ENCODE measurements at regions not wholly inside any gene's neighbourhood (a gene's known extent, or its start where the extent isn't known, plus 50 kb on each side); places are given as distances from the start of the nearest gene placed in this dataset.

DNA sequence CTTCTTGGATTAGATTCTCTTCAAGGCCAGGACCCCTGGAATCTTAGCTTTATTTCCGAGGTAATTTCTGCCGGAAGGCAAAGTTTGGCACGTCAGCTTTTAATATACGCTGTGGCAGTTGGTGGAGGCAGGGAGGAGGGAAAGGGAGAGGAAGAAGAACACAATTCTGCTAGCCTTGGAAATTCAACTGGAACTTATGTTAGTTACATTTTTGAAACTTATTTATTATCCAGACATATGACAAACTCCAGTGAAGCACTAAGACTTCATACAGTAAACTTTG, 100.1 kb upstream of the TSC22D2 start:
- H3K9me3 ChIP-seq (ENCODE audit: control insufficient read depth, insufficient read depth, low read length), result no peaks in the 10 kb centered on the region
- no peaks in the 10 kb centered on the region for H3K9me3 Mint-ChIP-seq

DNA sequence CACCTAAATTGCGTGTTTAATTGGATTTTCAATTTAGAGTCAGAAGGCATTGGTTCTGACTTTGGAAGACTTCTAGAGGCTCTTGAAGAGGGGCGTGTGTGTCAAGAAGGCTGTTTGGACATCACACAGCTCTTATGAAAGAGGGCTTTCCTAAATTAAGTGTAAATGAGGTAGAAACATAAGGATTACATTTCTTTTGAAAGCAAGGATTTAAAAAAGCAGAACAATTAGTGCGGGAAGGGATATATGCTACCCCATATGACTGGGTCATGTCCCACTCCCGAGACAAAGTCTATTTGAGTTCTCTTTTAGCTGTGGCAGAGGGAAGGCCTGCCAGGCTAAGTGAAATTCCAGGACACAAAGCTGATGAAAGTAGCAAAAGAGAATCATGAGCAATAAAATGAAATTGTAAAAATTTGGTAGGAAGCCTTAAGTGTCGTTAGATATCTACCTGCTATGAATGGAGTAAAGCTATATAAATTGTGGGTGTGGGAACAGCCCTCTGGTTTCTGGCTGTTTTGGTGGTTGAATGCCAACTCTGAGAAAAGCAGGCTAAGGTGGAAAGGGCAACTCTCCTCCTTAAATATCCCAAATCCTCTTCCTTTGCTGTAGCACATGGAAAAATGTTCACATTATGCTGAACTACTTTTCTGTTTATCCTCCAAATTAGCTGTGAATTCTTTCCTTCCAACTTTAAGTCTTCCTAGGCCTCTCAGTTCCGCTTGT, 100.6 kb upstream of the TSC22D2 start:
- Mint-ChIP-seq H3K9me3 (no peaks in the 10 kb centered on the region), H3K4me1 (no peaks in the 10 kb centered on the region), H3K27ac (no peak overlapping the region), H3K27me3 (ENCODE audit: low read depth in 2 of 2) (peaks cover 19 to 36% of the 10 kb centered on the region in 2 donors), H3K4me3 (no peak overlapping the region), H3K36me3 (no peaks in the 10 kb centered on the region)
- DNase-seq (no peak), ATAC-seq (no peak)
- intact Hi-C loops (cut with micrococcal nuclease), result no loop called here
- no peaks in the 10 kb centered on the region for H3K27me3 ChIP-seq (ENCODE audit: control insufficient read depth, insufficient read depth, low read length)
- 79% methylated on average over 6 of the region's 6 CpGs for WGBS (ENCODE audit: insufficient coverage)
- H3K27ac ChIP-seq (ENCODE audit: low read length), result no peak overlapping the region
- no peaks in the 10 kb centered on the region for H3K9me3 ChIP-seq (ENCODE audit: control insufficient read depth, insufficient read depth, low read length)
- no peaks in the 10 kb centered on the region for H3K36me3 ChIP-seq (ENCODE audit: control insufficient read depth, insufficient read depth, low read length)
- no peak overlapping the region for H3K4me3 ChIP-seq (ENCODE audit: low read length)
- H3K4me1 ChIP-seq (ENCODE audit: control insufficient read depth, insufficient read depth, low read length), result no peaks in the 10 kb centered on the region
- TF ChIP-seq CTCF (IDR thresholded peaks at IDR 0.05), result no peak

More for the DNA sequence above, 100.1 kb upstream of the TSC22D2 start:
- H3K4me1 Mint-ChIP-seq, result no peaks in the 10 kb centered on the region
- H3K4me1 ChIP-seq (ENCODE audit: control insufficient read depth, insufficient read depth, low read length), result no peaks in the 10 kb centered on the region
- no peak overlapping the region for H3K4me3 Mint-ChIP-seq
- 95% methylated on average over 4 of the region's 4 CpGs for WGBS (ENCODE audit: insufficient coverage)
- H3K36me3 ChIP-seq (ENCODE audit: control insufficient read depth, insufficient read depth, low read length), result no peaks in the 10 kb centered on the region
- H3K36me3 Mint-ChIP-seq, result no peaks in the 10 kb centered on the region
- no peaks in the 10 kb centered on the region for H3K27me3 ChIP-seq (ENCODE audit: control insufficient read depth, insufficient read depth, low read length)
- no peak for ATAC-seq
- TF ChIP-seq CTCF (IDR thresholded peaks at IDR 0.05), result no peak
- DNase-seq, result no peak
- peaks cover 17 to 34% of the 10 kb centered on the region in 2 donors for H3K27me3 Mint-ChIP-seq (ENCODE audit: low read depth in 2 of 2)
- H3K4me3 ChIP-seq (ENCODE audit: low read length), result no peak overlapping the region
- H3K27ac Mint-ChIP-seq, result no peak overlapping the region
- intact Hi-C loops (cut with micrococcal nuclease), result no loop called here
- H3K27ac ChIP-seq (ENCODE audit: low read length), result no peak overlapping the region

DNA sequence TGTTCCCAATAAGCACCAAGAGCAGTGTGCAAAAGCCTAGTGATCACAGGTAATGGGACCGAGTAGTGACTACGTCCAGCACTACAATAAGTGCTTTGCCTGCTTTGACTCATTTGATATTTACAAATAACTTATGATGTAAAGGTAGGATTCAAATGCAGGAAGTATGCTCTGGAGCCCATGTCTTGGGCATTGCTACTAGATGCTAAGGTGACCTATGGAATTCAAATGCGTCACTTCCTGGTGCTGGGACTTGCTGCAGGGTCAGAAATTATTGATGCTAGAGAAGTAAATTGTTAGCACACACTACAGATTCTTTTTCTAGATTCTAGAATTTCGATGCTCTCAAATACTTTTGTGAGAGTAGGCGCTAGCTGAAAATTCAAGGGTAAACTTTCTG, 101.2 kb upstream of the TSC22D2 start:
- no peak overlapping the region for H3K27ac Mint-ChIP-seq
- intact Hi-C loops (cut with micrococcal nuclease), result no loop called here
- H3K27me3 Mint-ChIP-seq (ENCODE audit: low read depth in 2 of 2), result peaks cover 19 to 38% of the 10 kb centered on the region in 2 donors
- Histone ChIP-seq H3K36me3 (ENCODE audit: control insufficient read depth, insufficient read depth, low read length) (no peaks in the 10 kb centered on the region), H3K4me3 (ENCODE audit: low read length) (no peak overlapping the region), H3K27me3 (ENCODE audit: control insufficient read depth, insufficient read depth, low read length) (no peaks in the 10 kb centered on the region), H3K9me3 (ENCODE audit: control insufficient read depth, insufficient read depth, low read length) (no peaks in the 10 kb centered on the region), H3K27ac (ENCODE audit: low read length) (no peak overlapping the region), H3K4me1 (ENCODE audit: control insufficient read depth, insufficient read depth, low read length) (no peaks in the 10 kb centered on the region)
- ATAC-seq, result no peak
- no peak overlapping the region for H3K4me3 Mint-ChIP-seq
- no peaks in the 10 kb centered on the region for H3K4me1 Mint-ChIP-seq
- no peaks in the 10 kb centered on the region for H3K9me3 Mint-ChIP-seq
- TF ChIP-seq CTCF (IDR thresholded peaks at IDR 0.05), result no peak
- WGBS (ENCODE audit: insufficient coverage), result 73% methylated on average over 5 of the region's 5 CpGs
- DNase-seq, result no peak
- H3K36me3 Mint-ChIP-seq, result no peaks in the 10 kb centered on the region

- H3K36me3 ChIP-seq (ENCODE audit: control insufficient read depth, insufficient read depth, low read length), result no peaks in the 10 kb centered on the region
- no peaks in the 10 kb centered on the region for H3K9me3 ChIP-seq (ENCODE audit: control insufficient read depth, insufficient read depth, low read length)
- H3K4me3 ChIP-seq (ENCODE audit: low read length), result no peak overlapping the region
- peaks cover 22 to 38% of the 10 kb centered on the region in 2 donors for H3K27me3 Mint-ChIP-seq (ENCODE audit: low read depth in 2 of 2)
- no peak for TF ChIP-seq CTCF (IDR thresholded peaks at IDR 0.05)
- no peaks in the 10 kb centered on the region for H3K4me1 ChIP-seq (ENCODE audit: control insufficient read depth, insufficient read depth, low read length)
- H3K27me3 ChIP-seq (ENCODE audit: control insufficient read depth, insufficient read depth, low read length), result no peaks in the 10 kb centered on the region
- no peak for ATAC-seq
- intact Hi-C loops (cut with micrococcal nuclease), result no loop called here
- H3K27ac Mint-ChIP-seq, result no peak overlapping the region
- WGBS (ENCODE audit: insufficient coverage), result 87% methylated on average over 2 of the region's 3 CpGs
- no peak for DNase-seq
- H3K9me3 Mint-ChIP-seq, result no peaks in the 10 kb centered on the region
- H3K4me1 Mint-ChIP-seq, result no peaks in the 10 kb centered on the region
- no peaks in the 10 kb centered on the region for H3K36me3 Mint-ChIP-seq
- H3K27ac ChIP-seq (ENCODE audit: low read length), result no peak overlapping the region
- no peak overlapping the region for H3K4me3 Mint-ChIP-seq
Observed at GRCh38 chr3:150306083-150306482, 102.0 kb upstream of the TSC22D2 start.

Data from natural killer cell (primary cell).